Right lobe of liver (tissue), 4 donors: ENCODE measurements at regions not wholly inside any gene's neighbourhood (a gene's known extent, or its start where the extent isn't known, plus 50 kb on each side); places are given as distances from the start of the nearest gene placed in this dataset.

Experiments used
- CTCF ChIP-seq, 4 donors: fragments of 200-600 bp in 3 of 4; fragments of 450-650 bp in 1 of 4; IDR thresholded peaks; one replicate each; pipeline versions ENCODE4 v1.5.1 to v1.8.0; 2016 to 2022; ENCODE audit warnings: antibody characterized with exemption in 4 of 4, mild to moderate bottlenecking in 2 of 4
- POLR2A ChIP-seq: fragments of 450-650 bp; IDR thresholded peaks from one replicate; pipeline ENCODE4 v1.6.1; 2017; ENCODE audit warnings: antibody characterized with exemption, mild to moderate bottlenecking
- donor health status: DM: no; HTN: no; CAD: no.
- donor health status: DM: no; HTN: no; CAD: no.
- donor health status: DM: no; HTN: yes; CAD: no.

DNA sequence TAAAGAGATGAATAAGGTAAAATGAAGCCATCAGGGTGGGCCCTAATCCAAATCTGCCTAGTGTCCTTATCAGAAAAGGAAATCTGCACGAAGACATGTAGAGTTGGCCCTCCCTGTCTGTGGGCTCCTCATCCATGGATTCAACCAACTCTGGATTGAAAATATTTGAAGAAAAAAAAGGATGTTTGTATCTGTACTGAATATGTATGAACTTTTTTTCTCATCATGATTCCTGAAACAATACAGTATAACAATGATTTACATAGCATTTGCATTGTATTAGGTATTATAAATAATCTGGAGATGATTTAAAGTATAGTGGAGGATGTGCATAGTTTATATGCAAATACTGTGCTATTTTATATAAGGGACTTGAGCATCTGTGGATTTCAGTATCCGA lies 59.0 kb upstream of the SMAD6 start:
- no peak for TF ChIP-seq CTCF (IDR thresholded peaks at IDR 0.05)
- no peak for TF ChIP-seq POLR2A
